ENCODE measurements at regions not wholly inside any gene's neighbourhood (a gene's known extent, or its start where the extent isn't known, plus 50 kb on each side); places are given as distances from the start of the nearest gene placed in this dataset.

DNA sequence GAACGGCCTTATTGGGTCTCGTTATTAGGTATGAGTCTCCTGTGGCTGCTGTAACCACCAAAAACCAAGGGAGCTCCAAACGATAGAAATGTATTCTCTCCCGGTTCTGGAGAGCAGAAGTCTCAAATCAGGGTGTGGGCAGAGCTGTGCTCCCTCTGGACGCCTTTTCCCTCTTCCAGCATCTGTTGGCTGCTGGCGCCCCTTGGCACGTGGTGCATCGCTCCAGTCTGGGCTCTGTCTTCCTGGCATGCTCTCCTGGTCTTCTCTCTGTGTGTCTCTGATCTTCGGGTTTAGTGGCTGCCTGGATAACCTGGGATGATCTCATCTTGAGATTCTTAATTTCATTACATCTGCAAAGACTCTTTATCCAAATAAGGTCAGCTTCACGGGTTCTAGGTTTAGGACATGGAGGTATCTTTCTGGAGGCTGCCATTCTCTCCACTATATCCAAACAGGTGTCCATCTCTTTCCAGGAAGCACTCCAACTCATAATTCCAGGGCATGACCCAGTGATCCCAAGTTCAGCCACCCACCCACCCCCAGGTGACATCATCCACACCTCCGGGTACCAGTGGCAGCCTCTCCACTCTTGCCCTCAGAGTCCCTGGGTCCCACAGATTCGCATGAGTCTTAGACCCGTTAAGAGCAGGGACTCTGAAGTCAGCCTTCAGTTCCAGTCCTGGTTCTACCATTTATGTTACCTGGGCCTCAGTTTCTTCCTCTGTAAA is 145.5 kb upstream of the FOXF1 start:
- TF ChIP-seq, protein P1, sequence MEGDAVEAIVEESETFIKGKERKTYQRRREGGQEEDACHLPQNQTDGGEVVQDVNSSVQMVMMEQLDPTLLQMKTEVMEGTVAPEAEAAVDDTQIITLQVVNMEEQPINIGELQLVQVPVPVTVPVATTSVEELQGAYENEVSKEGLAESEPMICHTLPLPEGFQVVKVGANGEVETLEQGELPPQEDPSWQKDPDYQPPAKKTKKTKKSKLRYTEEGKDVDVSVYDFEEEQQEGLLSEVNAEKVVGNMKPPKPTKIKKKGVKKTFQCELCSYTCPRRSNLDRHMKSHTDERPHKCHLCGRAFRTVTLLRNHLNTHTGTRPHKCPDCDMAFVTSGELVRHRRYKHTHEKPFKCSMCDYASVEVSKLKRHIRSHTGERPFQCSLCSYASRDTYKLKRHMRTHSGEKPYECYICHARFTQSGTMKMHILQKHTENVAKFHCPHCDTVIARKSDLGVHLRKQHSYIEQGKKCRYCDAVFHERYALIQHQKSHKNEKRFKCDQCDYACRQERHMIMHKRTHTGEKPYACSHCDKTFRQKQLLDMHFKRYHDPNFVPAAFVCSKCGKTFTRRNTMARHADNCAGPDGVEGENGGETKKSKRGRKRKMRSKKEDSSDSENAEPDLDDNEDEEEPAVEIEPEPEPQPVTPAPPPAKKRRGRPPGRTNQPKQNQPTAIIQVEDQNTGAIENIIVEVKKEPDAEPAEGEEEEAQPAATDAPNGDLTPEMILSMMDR (IDR thresholded peaks at IDR 0.05; ENCODE audit: insufficient read depth, low read length, poor library complexity, severe bottlenecking), result no peak
- DNase-seq (ENCODE audit: extremely low read depth, insufficient read length), result no peak
- Histone ChIP-seq H3K36me3 (ENCODE audit: control insufficient read depth, insufficient read depth, low read length) (no peaks in the 10 kb centered on the region), H3K27me3 (replicated peaks; ENCODE audit: control insufficient read depth, insufficient read depth, low read length) (no peaks in the 10 kb centered on the region; the same call in none of the 2 replicates), H3K4me3 (replicated peaks; ENCODE audit: low read depth, low read length) (no peak overlapping the region)

DNA sequence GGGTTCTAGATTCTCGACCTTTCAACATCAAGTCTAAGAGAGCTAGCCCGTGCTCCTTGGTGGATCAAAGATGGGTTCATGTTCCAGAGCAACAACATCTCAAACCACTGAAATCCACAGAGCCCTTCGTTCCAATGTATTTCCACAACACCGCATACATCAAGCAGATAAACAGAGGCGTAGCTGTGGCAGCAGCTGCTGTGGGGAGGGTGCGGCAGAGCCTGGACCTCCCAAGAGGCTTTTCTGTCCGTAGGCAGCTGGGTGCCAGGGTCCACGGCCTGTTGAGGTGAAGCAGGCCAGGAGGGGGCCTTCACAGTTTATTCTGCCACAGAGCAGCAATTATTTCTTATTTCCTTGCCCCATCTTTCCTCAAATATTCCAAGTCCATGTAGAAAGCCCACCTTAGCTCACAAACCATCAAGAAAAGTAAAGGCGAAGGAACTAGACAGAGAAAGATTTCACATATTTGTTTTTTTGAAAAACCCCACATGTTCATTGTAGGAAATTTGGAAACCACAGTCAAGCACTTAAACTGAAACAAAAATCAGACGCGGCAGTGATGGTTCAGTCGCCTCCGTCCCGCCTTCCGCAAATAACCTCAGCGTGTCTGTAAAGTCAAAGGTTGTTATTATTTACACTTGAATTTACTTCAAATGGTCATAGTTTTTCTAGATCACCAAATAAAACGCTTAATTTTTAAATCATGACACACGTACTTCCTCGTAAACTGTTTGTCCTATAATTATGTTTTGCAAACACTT is 144.6 kb upstream of the FOXF1 start:
- TF ChIP-seq, protein P1 (IDR thresholded peaks at IDR 0.05; ENCODE audit: insufficient read depth, low read length, poor library complexity, severe bottlenecking), result no peak
- Histone ChIP-seq H3K4me3 (replicated peaks; ENCODE audit: low read depth, low read length) (no peak overlapping the region), H3K27me3 (replicated peaks; ENCODE audit: control insufficient read depth, insufficient read depth, low read length) (no peaks in the 10 kb centered on the region; the same call in none of the 2 replicates)

DNA sequence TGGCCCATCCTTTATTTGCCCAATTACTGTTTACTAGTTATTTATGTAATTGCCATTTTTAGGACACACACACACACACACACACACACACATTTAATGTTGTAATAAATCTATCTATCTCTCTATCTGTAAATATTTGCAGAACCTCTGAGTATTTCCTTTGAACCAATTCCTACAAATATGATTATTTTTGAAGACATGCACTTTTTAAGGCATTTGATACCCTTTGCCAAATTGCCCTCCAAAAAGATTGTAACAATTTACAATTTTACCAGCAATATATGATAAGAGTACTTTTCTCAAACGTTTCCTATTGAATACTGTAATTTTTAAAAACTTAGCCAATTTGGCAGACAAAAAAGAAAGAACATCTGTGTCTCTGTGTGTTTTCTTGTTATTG is 143.8 kb upstream of the FOXF1 start:
- Histone ChIP-seq H3K27me3 (replicated peaks; ENCODE audit: control insufficient read depth, insufficient read depth, low read length) (no peaks in the 10 kb centered on the region; the same call in none of the 2 replicates), H3K4me3 (replicated peaks; ENCODE audit: low read depth, low read length) (no peak overlapping the region), H3K36me3 (ENCODE audit: control insufficient read depth, insufficient read depth, low read length) (no peaks in the 10 kb centered on the region)
- TF ChIP-seq, protein P1 (IDR thresholded peaks at IDR 0.05; ENCODE audit: insufficient read depth, low read length, poor library complexity, severe bottlenecking), result no peak
- DNase-seq (ENCODE audit: extremely low read depth, insufficient read length), result no peak

More for the DNA sequence above, 144.6 kb upstream of the FOXF1 start:
- DNase-seq (ENCODE audit: extremely low read depth, insufficient read length), result no peak
- no peaks in the 10 kb centered on the region for H3K36me3 ChIP-seq (ENCODE audit: control insufficient read depth, insufficient read depth, low read length)

GRCh38 chr16:86367291-86368072 is 142.8 kb upstream of the FOXF1 start:
- Histone ChIP-seq H3K4me3 (replicated peaks; ENCODE audit: low read depth, low read length) (no peak overlapping the region), H3K36me3 (ENCODE audit: control insufficient read depth, insufficient read depth, low read length) (no peaks in the 10 kb centered on the region), H3K27me3 (replicated peaks; ENCODE audit: control insufficient read depth, insufficient read depth, low read length) (no peaks in the 10 kb centered on the region; the same call in none of the 2 replicates)
- DNase-seq (ENCODE audit: extremely low read depth, insufficient read length), result no peak
- TF ChIP-seq, protein P1 (IDR thresholded peaks at IDR 0.05; ENCODE audit: insufficient read depth, low read length, poor library complexity, severe bottlenecking), result no peak

GRCh38 chr16:86368261-86368660 is 142.1 kb upstream of the FOXF1 start:
- no peak for DNase-seq (ENCODE audit: extremely low read depth, insufficient read length)
- Histone ChIP-seq H3K36me3 (ENCODE audit: control insufficient read depth, insufficient read depth, low read length) (no peaks in the 10 kb centered on the region), H3K27me3 (replicated peaks; ENCODE audit: control insufficient read depth, insufficient read depth, low read length) (no peaks in the 10 kb centered on the region; the same call in none of the 2 replicates), H3K4me3 (replicated peaks; ENCODE audit: low read depth, low read length) (no peak overlapping the region)
- TF ChIP-seq, protein P1 (IDR thresholded peaks at IDR 0.05; ENCODE audit: insufficient read depth, low read length, poor library complexity, severe bottlenecking), result no peak

All from GM06990 (cell line).